Smooth muscle cell (in vitro differentiated cells): ENCODE measurements at regions not wholly inside any gene's neighbourhood (a gene's known extent, or its start where the extent isn't known, plus 50 kb on each side); places are given as distances from the start of the nearest gene placed in this dataset.

Experiments used
- DNase-seq: peaks from one replicate; lab custom pipeline; 2025; ENCODE audit not compliant: unreplicated experiment; lab: John Stamatoyannopoulos, UW
- H2AFZ ChIP-seq: fragments of 200-600 bp; sonication (generic); 2 replicates; pipeline ENCODE4 v1.6.0; 2016; ENCODE audit warnings: antibody characterized with exemption, low read depth, mild to moderate bottlenecking
- H3F3A ChIP-seq: fragments of 200-600 bp; sonication (generic); 2 replicates; pipeline ENCODE4 v1.6.0; 2017; ENCODE audit warnings: antibody characterized with exemption, low read depth
- H3K27ac ChIP-seq: fragments of 200-600 bp; sonication (generic); 2 replicates; pipeline ENCODE4 v1.5.1; 2016; ENCODE audit warnings: low read depth, mild to moderate bottlenecking
- H3K27me3 ChIP-seq: fragments of 200-600 bp; sonication (generic); 2 replicates; pipeline ENCODE4 v1.6.1; 2016; ENCODE audit warnings: low read depth, mild to moderate bottlenecking
- H3K36me3 ChIP-seq: fragments of 200-600 bp; sonication (generic); 2 replicates; pipeline ENCODE4 v1.5.1; 2016; ENCODE audit warnings: low read depth
- H3K4me1 ChIP-seq: fragments of 200-600 bp; sonication (generic); 2 replicates; pipeline ENCODE4 v1.5.1; 2016; ENCODE audit warnings: low read depth
- H3K4me2 ChIP-seq: fragments of 200-600 bp; sonication (generic); 2 replicates; pipeline ENCODE4 v1.6.0; 2016; ENCODE audit warnings: mild to moderate bottlenecking
- H3K4me3 ChIP-seq: fragments of 200-600 bp; sonication (generic); 2 replicates; pipeline ENCODE4 v1.5.1; 2016; ENCODE audit warnings: mild to moderate bottlenecking
- H3K79me2 ChIP-seq: fragments of 200-600 bp; sonication (generic); 2 replicates; pipeline ENCODE4 v1.6.0; 2016; ENCODE audit warnings: low read depth, mild to moderate bottlenecking
- H3K9ac ChIP-seq: fragments of 200-600 bp; sonication (generic); 2 replicates; pipeline ENCODE4 v1.6.0; 2016; ENCODE audit warnings: low read depth
- H3K9me3 ChIP-seq: fragments of 200-600 bp; sonication (generic); replicated peaks from 2 replicates; pipeline ENCODE4 v1.5.1; 2016; ENCODE audit warnings: low read depth
- H4K20me1 ChIP-seq: fragments of 200-600 bp; sonication (generic); 2 replicates; pipeline ENCODE4 v1.6.0; 2016; ENCODE audit warnings: low read depth
- CTCF ChIP-seq: fragments of 200-600 bp; sonication (generic); IDR thresholded peaks from 2 replicates; pipeline ENCODE4 v1.5.1; 2017; ENCODE audit warnings: borderline replicate concordance, mild to moderate bottlenecking, antibody characterized with exemption; ENCODE audit not compliant: insufficient read depth, poor library complexity, severe bottlenecking
- WGBS: methylation state at CpG from one replicate; pipeline ENCODE4 v1.1.7; 2016; ENCODE audit warnings: low lambda C conversion rate; 5-methylcytosine and 5-hydroxymethylcytosine counted together

DNA sequence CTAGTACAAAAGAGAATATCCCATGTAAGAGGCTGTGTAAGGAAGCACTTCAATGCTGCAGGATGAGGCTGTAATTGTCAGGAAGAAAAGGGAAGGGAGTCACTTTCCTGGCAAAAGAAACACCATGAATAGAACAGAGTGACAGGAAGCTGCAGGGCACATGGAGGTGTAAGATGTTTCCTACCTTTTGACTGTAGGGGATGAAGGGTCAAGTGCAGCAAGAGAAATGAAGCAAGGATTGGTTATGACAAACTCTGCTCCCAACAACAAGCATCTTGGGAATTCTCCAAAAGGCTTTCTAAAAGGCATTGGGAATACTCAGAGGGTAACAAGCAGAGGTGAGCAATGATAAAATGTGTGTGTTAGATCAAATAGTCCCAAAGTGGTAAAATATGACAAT, 74.3 kb upstream of the NPY2R start:
- Histone ChIP-seq H3K9me3 (no peaks in the 10 kb centered on the region), H3K27me3 (no peaks in the 10 kb centered on the region), H3K36me3 (no peaks in the 10 kb centered on the region), H2AFZ (no peak overlapping the region), H3F3A (no peaks in the 10 kb centered on the region), H3K4me2 (no peak overlapping the region), H3K4me3 (no peak overlapping the region), H4K20me1 (no peaks in the 10 kb centered on the region), H3K27ac (no peak overlapping the region), H3K9ac (no peak overlapping the region), H3K4me1 (no peaks in the 10 kb centered on the region), H3K79me2 (no peaks in the 10 kb centered on the region)
- no peak for DNase-seq
- TF ChIP-seq CTCF = no peak

DNA sequence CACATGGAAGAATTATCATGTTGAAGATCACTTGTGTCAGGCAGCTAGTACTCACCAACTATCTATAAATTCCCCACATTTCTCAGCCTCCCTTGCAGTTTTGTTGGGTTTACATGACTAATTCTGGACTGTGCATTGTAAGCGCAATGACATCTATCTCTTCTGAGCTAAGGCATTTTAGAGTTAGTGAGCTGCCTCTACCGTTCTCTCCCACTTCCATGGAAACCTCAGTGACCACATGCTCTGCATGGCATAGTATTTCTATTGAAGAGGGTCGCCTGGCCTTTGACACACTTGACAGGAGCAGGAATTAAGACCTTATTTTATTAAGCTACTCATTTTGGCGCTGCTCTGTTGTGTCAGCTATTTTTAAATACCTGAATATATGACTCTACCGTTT, 67.5 kb upstream of the NPY2R start:
- no peaks in the 10 kb centered on the region for H3K4me1 ChIP-seq
- no peak overlapping the region for H3K9ac ChIP-seq
- no peak overlapping the region for H3K27ac ChIP-seq
- no peak for DNase-seq
- H2AFZ ChIP-seq = no peak overlapping the region
- no peak overlapping the region for H3K4me2 ChIP-seq
- WGBS = 88% methylated on average over 5 of the region's 5 CpGs
- H3F3A ChIP-seq = no peaks in the 10 kb centered on the region
- no peaks in the 10 kb centered on the region for H3K9me3 ChIP-seq
- no peaks in the 10 kb centered on the region for H3K79me2 ChIP-seq
- no peaks in the 10 kb centered on the region for H3K36me3 ChIP-seq
- no peak overlapping the region for H3K4me3 ChIP-seq
- no peaks in the 10 kb centered on the region for H3K27me3 ChIP-seq
- TF ChIP-seq CTCF = no peak
- H4K20me1 ChIP-seq = no peaks in the 10 kb centered on the region

DNA sequence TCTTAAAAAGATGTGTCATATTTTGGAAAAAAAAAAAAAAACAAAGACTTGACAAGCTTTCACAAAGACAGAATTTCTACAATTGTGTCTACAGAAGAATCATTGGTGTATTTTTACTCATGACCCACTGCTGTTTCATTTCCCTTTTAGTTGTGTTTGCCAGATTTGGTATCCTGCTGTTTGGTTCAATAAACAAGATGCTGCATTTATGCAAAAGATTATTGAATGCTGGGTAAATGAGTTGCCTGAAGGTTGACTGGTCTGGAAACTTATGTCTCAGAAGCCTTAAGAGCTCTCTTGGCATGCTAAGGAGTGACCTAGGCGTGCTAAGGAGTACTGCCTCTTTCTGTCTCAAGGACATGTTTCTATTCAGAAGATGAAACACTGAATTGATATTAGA, 64.9 kb upstream of the NPY2R start:
- no peaks in the 10 kb centered on the region for H3K36me3 ChIP-seq
- 70% methylated on average over 1 of the region's 1 CpG for WGBS
- no peak for TF ChIP-seq CTCF
- no peaks in the 10 kb centered on the region for H3K79me2 ChIP-seq
- no peak for DNase-seq
- no peaks in the 10 kb centered on the region for H3F3A ChIP-seq
- H3K27me3 ChIP-seq = no peaks in the 10 kb centered on the region
- no peak overlapping the region for H3K27ac ChIP-seq
- no peak overlapping the region for H2AFZ ChIP-seq
- no peak overlapping the region for H3K9ac ChIP-seq
- H3K4me1 ChIP-seq = no peaks in the 10 kb centered on the region
- no peak overlapping the region for H3K4me2 ChIP-seq
- H3K4me3 ChIP-seq = no peak overlapping the region
- no peaks in the 10 kb centered on the region for H3K9me3 ChIP-seq
- H4K20me1 ChIP-seq = no peaks in the 10 kb centered on the region
